ENCODE measurements at regions not wholly inside any gene's neighbourhood (a gene's known extent, or its start where the extent isn't known, plus 50 kb on each side); places are given as distances from the start of the nearest gene placed in this dataset.

DNA sequence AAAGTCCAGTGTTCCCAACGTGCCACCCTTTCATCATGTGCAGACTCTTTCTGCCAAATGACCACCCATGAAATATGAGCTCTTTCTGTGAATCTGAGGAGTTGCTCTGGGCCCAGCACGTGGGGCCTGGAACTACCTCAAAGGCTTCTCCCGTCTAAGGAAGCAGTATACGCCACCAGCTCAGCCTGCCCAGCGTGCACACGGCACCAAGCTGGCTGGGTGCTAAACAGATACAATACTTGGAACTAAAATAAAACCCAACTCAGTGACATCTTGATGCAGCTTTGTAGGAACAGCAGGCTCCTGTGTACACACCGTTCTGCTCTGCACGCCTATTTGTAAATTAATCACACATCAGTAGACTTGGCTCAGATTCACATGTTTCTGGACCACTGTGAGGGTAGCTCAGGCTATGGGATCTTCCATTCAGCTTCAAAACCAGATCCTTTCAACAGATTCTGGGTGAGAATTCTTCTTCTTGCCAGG, 74.8 kb downstream of the ARL6IP4 start:
- Histone ChIP-seq H3K9me3 (ENCODE audit: low read length) (no peaks in the 10 kb centered on the region), H2AFZ (ENCODE audit: low read depth, low read length) (no peak overlapping the region), H3K79me2 (replicated peaks; ENCODE audit: insufficient read depth, low read length) (no peaks in the 10 kb centered on the region), H3K27me3 (ENCODE audit: insufficient read depth, low read depth, low read length) (no peaks in the 10 kb centered on the region), H4K20me1 (ENCODE audit: insufficient read depth) (no peaks in the 10 kb centered on the region), H3K36me3 (ENCODE audit: insufficient read depth, low read length) (no peaks in the 10 kb centered on the region), H3K4me3 (ENCODE audit: low read length) (no peak overlapping the region), H3F3A (ENCODE audit: insufficient read depth, low read length, poor library complexity, severe bottlenecking) (no peaks in the 10 kb centered on the region), H3K27ac (ENCODE audit: low read length) (no peak overlapping the region), H3K4me2 (ENCODE audit: low read length) (no peak overlapping the region), H3K9me2 (ENCODE audit: insufficient read depth, low read length) (no peaks in the 10 kb centered on the region), H3K9ac (ENCODE audit: low read length) (no peak overlapping the region)
- TF ChIP-seq REST (IDR thresholded peaks at IDR 0.05; ENCODE audit: borderline replicate concordance) (no peak), POLR2AphosphoS5 (IDR thresholded peaks at IDR 0.05) (no peak), EP300 (conservative IDR thresholded peaks at IDR 0.05; ENCODE audit: poor library complexity, severe bottlenecking) (no peak), RAD21 (conservative IDR thresholded peaks at IDR 0.05) (no peak), SMC3 (conservative IDR thresholded peaks at IDR 0.05; ENCODE audit: poor library complexity) (no peak), EZH2 (IDR thresholded peaks at IDR 0.05; ENCODE audit: borderline replicate concordance, insufficient read depth, low read length, poor library complexity, severe bottlenecking) (no peak), TAF1 (IDR thresholded peaks at IDR 0.05; ENCODE audit: low read depth) (no peak), CTCF (IDR thresholded peaks at IDR 0.05; ENCODE audit: poor library complexity, severe bottlenecking) (no peak), MXI1 (conservative IDR thresholded peaks at IDR 0.05; ENCODE audit: poor library complexity, severe bottlenecking) (no peak)

DNA sequence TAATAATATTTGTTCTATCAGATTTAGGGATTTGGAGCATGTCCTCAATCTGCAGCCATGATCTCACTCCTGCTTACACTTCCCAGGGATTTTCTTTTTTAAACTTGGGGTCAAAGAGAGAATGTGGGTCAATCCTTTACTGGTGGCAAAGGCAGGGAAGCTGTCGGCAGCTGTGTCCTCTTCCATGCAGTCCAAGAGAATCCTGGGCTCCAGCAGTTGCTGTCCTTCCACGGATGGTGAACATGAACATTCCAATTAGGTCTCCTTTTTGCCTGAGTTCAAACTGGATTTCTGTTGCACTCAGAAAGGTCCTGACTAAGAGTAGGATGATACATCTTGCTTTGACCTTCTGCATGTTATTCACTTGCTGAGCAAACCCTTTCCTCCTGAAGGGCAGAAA, 73.9 kb downstream of the ARL6IP4 start:
- no peaks in the 10 kb centered on the region for H3K27me3 ChIP-seq (ENCODE audit: insufficient read depth, low read depth, low read length)
- no peaks in the 10 kb centered on the region for H3K36me3 ChIP-seq (ENCODE audit: insufficient read depth, low read length)
- no peak for TF ChIP-seq EP300 (conservative IDR thresholded peaks at IDR 0.05; ENCODE audit: poor library complexity, severe bottlenecking)
- no peaks in the 10 kb centered on the region for H3K9me2 ChIP-seq (ENCODE audit: insufficient read depth, low read length)
- no peak overlapping the region for H2AFZ ChIP-seq (ENCODE audit: low read depth, low read length)
- no peaks in the 10 kb centered on the region for H3K79me2 ChIP-seq (replicated peaks; ENCODE audit: insufficient read depth, low read length)
- H3K9ac ChIP-seq (ENCODE audit: low read length): no peak overlapping the region
- no peaks in the 10 kb centered on the region for H4K20me1 ChIP-seq (ENCODE audit: insufficient read depth)
- H3K4me3 ChIP-seq (ENCODE audit: low read length): no peak overlapping the region
- no peaks in the 10 kb centered on the region for H3F3A ChIP-seq (ENCODE audit: insufficient read depth, low read length, poor library complexity, severe bottlenecking)
- no peak overlapping the region for H3K4me2 ChIP-seq (ENCODE audit: low read length)
- H3K27ac ChIP-seq (ENCODE audit: low read length): no peak overlapping the region
- H3K9me3 ChIP-seq (ENCODE audit: low read length): no peaks in the 10 kb centered on the region

DNA sequence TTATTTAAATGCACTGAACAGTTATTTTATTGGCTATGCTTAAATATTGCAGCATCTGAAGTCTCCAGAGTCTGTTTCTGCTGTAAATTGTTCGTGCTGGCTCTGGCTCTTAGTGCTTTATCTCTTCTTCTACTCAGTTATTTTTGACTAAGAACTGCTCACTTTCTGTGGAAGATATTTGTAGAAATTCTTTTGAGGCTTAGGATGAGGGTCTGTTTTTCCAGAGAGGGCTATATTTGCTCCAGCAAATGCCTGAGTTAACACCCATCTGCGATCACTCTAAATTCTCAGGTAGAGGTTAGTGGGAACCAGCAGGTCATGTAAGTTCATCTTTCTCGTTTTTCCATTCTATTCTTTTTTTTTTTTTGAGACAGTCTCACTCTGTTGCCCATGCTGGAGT, 71.1 kb downstream of the ARL6IP4 start:
- TF ChIP-seq POLR2AphosphoS5 (IDR thresholded peaks at IDR 0.05) (no peak), EP300 (conservative IDR thresholded peaks at IDR 0.05; ENCODE audit: poor library complexity, severe bottlenecking) (no peak), RAD21 (conservative IDR thresholded peaks at IDR 0.05) (no peak), EZH2 (IDR thresholded peaks at IDR 0.05; ENCODE audit: borderline replicate concordance, insufficient read depth, low read length, poor library complexity, severe bottlenecking) (no peak), TAF1 (IDR thresholded peaks at IDR 0.05; ENCODE audit: low read depth) (no peak), CTCF (IDR thresholded peaks at IDR 0.05; ENCODE audit: poor library complexity, severe bottlenecking) (no peak), SMC3 (conservative IDR thresholded peaks at IDR 0.05; ENCODE audit: poor library complexity) (no peak), MXI1 (conservative IDR thresholded peaks at IDR 0.05; ENCODE audit: poor library complexity, severe bottlenecking) (no peak), REST (IDR thresholded peaks at IDR 0.05; ENCODE audit: borderline replicate concordance) (no peak)
- no peaks in the 10 kb centered on the region for H3K79me2 ChIP-seq (replicated peaks; ENCODE audit: insufficient read depth, low read length)
- no peaks in the 10 kb centered on the region for H3K9me3 ChIP-seq (ENCODE audit: low read length)
- H3K27me3 ChIP-seq (ENCODE audit: insufficient read depth, low read depth, low read length): no peaks in the 10 kb centered on the region
- no peaks in the 10 kb centered on the region for H3K9me2 ChIP-seq (ENCODE audit: insufficient read depth, low read length)
- H3F3A ChIP-seq (ENCODE audit: insufficient read depth, low read length, poor library complexity, severe bottlenecking): no peaks in the 10 kb centered on the region
- no peak overlapping the region for H3K9ac ChIP-seq (ENCODE audit: low read length)
- no peaks in the 10 kb centered on the region for H3K36me3 ChIP-seq (ENCODE audit: insufficient read depth, low read length)
- H2AFZ ChIP-seq (ENCODE audit: low read depth, low read length): no peak overlapping the region
- no peak overlapping the region for H3K27ac ChIP-seq (ENCODE audit: low read length)
- H3K4me3 ChIP-seq (ENCODE audit: low read length): no peak overlapping the region
- H3K4me2 ChIP-seq (ENCODE audit: low read length): no peak overlapping the region
- no peaks in the 10 kb centered on the region for H4K20me1 ChIP-seq (ENCODE audit: insufficient read depth)
